ENCODE measurements at regions not wholly inside any gene's neighbourhood (a gene's known extent, or its start where the extent isn't known, plus 50 kb on each side); places are given as distances from the start of the nearest gene placed in this dataset.

DNA sequence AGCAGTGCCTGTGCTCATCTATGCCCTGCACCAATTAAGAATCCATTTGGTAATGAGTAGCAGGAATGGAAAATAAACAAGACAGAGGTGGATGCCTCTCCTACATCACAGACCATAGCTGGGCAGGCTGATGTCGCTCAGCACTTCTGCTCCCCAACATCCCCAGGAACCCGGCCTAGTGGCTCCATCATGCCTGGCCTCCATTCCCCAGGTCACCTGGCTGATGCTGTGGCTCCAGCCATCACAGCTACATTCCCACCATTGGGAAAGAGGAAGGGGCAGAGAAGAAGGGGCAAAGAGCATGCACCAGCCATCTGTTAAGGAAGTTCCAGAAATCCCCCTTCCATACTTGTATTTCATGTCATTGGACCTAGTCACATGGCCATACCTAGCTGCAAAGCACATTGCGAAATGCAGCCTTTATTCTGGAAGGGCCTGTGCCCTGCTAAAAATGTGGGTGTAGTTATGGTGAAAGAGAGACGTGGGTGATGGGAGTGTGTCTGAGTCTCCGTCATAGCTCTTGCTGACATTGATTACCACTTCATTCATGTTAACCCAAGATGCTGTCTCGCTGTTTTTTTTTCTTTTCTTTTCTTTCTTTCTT is 86.1 kb upstream of the ADAMTS2 start:
- no peak for TF ChIP-seq POLR2A (IDR thresholded peaks at IDR 0.05)
- TF ChIP-seq, protein P1, sequence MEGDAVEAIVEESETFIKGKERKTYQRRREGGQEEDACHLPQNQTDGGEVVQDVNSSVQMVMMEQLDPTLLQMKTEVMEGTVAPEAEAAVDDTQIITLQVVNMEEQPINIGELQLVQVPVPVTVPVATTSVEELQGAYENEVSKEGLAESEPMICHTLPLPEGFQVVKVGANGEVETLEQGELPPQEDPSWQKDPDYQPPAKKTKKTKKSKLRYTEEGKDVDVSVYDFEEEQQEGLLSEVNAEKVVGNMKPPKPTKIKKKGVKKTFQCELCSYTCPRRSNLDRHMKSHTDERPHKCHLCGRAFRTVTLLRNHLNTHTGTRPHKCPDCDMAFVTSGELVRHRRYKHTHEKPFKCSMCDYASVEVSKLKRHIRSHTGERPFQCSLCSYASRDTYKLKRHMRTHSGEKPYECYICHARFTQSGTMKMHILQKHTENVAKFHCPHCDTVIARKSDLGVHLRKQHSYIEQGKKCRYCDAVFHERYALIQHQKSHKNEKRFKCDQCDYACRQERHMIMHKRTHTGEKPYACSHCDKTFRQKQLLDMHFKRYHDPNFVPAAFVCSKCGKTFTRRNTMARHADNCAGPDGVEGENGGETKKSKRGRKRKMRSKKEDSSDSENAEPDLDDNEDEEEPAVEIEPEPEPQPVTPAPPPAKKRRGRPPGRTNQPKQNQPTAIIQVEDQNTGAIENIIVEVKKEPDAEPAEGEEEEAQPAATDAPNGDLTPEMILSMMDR (IDR thresholded peaks at IDR 0.05) = no peak
